Skeletal muscle cell (primary cell): ENCODE measurements at regions not wholly inside any gene's neighbourhood (a gene's known extent, or its start where the extent isn't known, plus 50 kb on each side); places are given as distances from the start of the nearest gene placed in this dataset.
"Not testable (repeated sequence)": the region's sequence is repeated elsewhere in the genome, so short reads cannot be mapped to it uniquely, and the experiment has no call there.

Experiments used
- DNase-seq: peaks from one replicate; pipeline ENCODE4 v3.0.0-alpha.2; 2010; ENCODE audit warnings: low read depth
- H3K4me3 ChIP-seq: 2 replicates; pipeline ENCODE4 v1.5.1; 2011; ENCODE audit warnings: low read depth, mild to moderate bottlenecking, control low read depth, low read length, moderate library complexity

- no peak overlapping the region for H3K4me3 ChIP-seq
- peak; percentile 66 for DNase-seq
Observed at GRCh38 chr5:72604111-72604797, 97.0 kb upstream of the ZNF366 start.

GRCh38 chr5:72602696-72603685 is 95.8 kb upstream of the ZNF366 start:
- no peak overlapping the region for H3K4me3 ChIP-seq

DNA sequence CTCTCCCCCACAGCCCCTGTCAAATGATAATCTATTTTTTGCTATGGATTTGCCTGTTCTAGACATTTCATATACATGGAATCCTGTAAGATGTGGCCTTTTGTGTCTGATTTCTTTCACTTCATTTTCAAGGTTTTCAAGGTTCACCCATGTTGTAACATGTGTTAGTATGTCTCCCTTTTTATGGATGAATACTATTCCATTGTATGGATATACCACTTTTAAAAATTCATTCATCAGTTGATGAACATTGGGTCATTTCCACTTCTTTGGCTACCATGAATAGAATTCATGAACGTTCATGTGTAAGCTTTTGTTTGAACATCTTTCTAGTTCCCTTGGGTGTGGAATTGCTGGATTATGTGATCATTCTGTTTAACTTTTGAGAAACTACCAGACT is 94.7 kb upstream of the ZNF366 start:
- H3K4me3 ChIP-seq: no peak overlapping the region
- no peak for DNase-seq

More at GRCh38 chr5:72602696-72603685, 95.8 kb upstream of the ZNF366 start:
- DNase-seq: no peak

GRCh38 chr5:72600391-72600981 is 93.3 kb upstream of the ZNF366 start:
- peak; percentile 95 for DNase-seq
- no peak overlapping the region for H3K4me3 ChIP-seq

GRCh38 chr5:72599519-72600370 is 92.5 kb upstream of the ZNF366 start:
- no peak for DNase-seq

DNA sequence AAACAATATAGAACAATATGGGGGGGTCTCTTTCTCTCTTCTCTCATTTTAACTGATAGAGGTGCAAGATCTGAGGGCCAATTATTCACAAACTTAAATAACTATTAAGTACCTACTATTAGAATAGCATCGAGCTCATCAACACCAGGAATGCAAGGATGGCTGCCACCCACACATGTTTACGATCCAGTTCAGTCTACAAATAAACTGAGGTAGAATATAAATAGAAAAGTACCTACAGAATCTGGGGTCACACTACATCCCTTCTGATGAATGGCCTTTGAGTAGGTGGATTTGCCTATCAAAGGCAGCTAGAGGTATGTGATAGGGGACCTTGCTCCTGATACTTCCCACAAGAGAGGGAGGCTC is 91.8 kb upstream of the ZNF366 start:
- H3K4me3 ChIP-seq: no peak overlapping the region
- no peak for DNase-seq

More at GRCh38 chr5:72599519-72600370, 92.5 kb upstream of the ZNF366 start:
- H3K4me3 ChIP-seq: no peak overlapping the region

DNA sequence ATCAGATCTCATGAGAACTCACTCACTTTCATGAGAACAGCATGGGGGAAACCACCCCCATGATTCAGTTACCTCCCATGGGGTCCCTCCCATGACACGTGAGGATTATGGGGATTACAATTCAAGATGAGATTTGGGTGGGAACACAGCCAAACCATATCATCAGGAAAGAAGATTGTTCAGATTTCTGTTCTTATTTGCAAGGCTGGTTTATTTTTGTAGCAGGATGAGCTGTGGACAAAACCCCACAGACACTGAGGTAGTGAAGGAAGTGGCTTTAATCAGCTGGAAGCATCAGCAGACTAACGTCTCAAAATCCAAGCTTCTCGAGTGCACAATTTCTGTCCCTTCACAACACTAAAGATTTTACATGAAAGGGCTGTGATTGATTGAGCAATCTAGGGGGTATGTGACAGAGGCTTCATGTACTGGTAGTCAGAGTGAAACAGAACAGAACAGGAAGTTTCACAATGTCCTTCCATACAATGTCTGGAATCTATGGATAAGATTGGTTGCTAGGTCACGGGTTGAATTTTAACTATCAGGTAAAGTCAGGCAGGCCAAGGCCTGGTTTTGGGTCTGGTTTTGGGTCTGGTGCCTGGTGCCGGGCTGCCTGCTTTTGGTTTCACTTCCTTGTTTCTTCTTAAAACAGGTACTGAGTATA is 91.3 kb upstream of the ZNF366 start:
- H3K4me3 ChIP-seq: no peak overlapping the region
- DNase-seq: peak; percentile 89

DNA sequence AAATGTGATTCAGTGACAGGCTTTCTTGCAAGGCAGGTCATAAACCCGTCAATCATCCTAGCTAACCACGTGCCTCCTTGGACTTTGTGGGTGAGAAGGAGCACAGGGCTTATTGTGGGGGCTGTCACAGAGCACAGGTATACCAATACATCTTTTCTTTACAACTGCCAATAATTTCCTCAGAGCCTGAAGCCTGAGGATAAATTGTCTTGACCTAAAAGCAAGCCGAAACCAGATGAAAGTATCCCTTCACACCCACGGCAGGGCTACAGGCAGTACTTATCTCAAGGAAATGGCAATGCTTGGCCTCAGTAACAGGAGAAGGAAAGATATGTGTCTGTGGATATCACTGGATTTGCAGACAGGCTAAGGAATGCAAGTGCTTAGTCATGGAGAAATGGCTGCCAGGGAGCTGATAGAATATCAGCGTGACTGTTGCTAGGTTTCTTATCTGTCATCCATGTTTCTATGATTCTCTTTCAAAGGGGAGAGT is 90.3 kb upstream of the ZNF366 start:
- H3K4me3 ChIP-seq: peak overlapping the region; percentile 5
- DNase-seq: peak; percentile 75

DNA sequence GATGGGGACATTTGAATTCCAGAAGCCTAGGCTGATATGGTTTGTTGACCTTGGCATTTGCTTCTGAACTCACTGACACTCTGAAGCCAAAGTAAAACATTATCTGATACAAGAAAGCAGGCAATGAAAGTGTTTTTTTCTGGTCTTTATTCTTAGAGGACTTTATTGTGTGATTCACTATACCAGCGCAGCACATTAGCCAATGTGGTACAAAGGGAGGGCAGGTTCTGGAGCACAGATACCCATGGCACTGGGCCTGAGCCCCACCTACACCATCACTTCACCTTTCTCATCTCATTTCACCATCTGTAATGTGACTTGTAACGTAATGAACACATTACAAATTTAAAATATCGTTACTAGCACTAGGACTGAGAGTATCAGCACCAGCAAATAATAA is 89.7 kb upstream of the ZNF366 start:
- no peak for DNase-seq
- no peak overlapping the region for H3K4me3 ChIP-seq

- DNase-seq: no peak
- no peak overlapping the region for H3K4me3 ChIP-seq
Observed at GRCh38 chr5:72588640-72589039, 81.4 kb upstream of the ZNF366 start.

DNA sequence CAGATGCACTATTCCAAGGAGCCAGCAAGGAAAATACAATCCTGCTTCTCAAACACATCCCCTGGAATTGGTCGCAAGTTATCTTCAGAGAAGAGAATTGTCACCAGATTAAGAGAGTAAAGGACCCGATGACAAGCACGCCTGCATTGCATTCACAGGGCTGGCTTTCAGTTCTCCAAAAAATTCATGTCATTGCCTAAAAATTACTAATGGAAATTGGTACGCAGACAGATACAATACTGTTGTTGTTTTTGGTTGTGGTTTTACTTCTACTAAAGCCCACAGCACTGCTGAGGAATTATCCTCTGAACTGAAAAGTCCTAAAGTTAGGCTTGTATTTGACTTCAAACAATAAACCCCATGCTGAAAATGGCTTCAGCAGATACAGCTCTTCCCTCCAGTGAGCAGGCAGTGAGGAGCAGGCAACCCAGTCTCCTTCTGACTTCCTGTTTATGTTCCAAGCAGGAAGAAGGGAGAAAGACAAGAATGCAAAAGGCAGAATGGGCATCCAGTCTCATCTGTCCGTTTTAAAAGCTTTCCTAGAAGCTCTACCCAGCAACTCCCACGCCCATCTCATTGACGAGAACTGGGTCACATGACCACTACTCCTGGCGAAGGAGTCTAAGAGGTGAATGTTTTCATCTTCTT is 80.6 kb upstream of the ZNF366 start:
- H3K4me3 ChIP-seq: no peak overlapping the region
- DNase-seq: no peak

DNA sequence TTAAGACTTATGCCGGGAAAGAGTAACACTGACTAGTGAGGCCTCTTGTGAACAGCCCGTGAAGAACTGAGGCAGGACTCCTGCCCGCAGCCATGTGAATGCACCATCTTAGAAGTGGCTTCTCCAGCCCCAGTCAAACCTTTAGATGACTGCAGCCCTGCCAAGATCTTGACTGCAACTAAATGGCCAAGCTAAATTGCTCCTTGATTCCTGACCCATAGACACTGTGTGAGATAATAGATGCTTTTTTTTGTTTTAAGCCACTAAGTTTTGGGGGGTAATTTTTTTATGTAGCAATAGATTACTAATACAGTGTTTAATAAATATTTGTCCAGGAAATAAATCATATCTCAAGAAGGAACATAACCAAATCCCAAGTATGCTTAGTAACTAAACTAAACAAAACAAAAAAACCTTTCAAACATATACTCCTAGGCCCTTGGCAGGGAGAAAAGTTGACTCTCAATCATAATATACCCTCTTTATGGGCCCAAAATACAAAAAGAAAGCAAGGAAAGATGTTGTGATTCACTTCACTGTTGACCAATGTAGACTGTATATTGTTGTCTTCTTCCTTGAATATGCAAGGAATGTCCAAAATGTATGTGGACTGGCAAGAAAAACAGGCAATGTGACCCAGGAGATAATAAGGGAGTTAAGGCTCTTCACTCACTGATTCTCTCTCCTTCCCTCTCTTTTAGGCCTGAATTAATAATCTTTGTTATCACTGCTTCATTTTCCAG is 79.7 kb upstream of the ZNF366 start:
- DNase-seq: no peak
- no peak overlapping the region for H3K4me3 ChIP-seq

- no peak for DNase-seq
- no peak overlapping the region for H3K4me3 ChIP-seq
Observed at GRCh38 chr5:72584466-72584865, 77.3 kb upstream of the ZNF366 start.

GRCh38 chr5:72579290-72579689 is 72.1 kb upstream of the ZNF366 start:
- DNase-seq, H3K4me3 ChIP-seq: not testable (repeated sequence)

DNA sequence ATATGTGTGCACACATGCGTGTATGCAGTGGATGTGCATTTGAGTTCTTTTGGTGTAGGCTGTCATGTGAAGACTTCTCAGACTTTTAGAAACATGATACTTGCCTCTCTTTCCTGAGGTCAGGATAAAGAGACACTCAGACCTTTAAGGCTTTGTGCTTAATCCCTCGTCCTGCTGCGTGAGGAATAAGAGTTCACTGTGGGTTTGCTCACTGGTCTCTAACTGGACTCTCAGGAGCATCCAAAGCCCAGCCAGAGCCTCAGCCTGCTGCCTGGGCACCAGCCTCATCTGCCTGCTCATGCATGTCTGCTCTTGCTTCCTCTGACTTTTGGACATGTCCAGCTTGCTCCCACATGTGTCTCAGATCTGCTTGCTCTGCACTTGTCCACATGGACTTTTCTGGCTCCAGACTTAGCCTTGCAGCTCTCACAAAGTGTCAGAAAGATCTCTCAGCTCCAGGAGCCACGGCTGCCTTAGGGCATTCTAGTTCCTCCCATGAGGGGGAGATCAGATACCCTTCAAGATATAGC is 65.1 kb upstream of the ZNF366 start:
- no peak overlapping the region for H3K4me3 ChIP-seq
- no peak for DNase-seq

DNA sequence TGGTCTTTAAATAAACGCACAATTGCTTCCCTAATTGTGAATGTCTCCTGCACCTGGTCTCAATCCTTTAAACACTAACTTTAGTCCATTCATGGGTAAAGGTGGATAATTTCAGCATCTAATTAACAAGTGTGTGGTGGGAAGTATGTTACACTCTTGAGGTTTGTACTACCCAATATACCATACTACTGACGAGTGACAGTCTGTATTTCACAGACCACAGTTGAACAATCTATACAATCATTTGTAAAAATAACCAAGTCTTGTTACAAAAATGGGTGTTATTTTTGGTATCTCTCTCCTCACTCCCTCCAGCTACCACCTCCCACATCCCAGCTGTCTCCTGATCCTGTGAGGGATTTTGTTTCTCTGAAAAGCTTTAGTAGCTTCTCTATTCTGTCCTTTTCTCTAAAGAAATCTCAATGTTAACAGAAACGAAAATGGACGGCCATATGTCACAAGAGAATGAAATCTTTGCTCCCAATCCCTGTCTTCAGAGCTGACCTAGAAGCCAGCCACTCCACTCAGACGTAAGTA is 62.3 kb upstream of the ZNF366 start:
- H3K4me3 ChIP-seq: no peak overlapping the region
- no peak for DNase-seq

- DNase-seq: no peak
- H3K4me3 ChIP-seq: no peak overlapping the region
Observed at GRCh38 chr5:72566746-72567145, 59.5 kb upstream of the ZNF366 start.
